NCI-H748 (cell line): ENCODE measurements at regions not wholly inside any gene's neighbourhood (a gene's known extent, or its start where the extent isn't known, plus 50 kb on each side); places are given as distances from the start of the nearest gene placed in this dataset.
"Not testable (repeated sequence)": the region's sequence is repeated elsewhere in the genome, so short reads cannot be mapped to it uniquely, and the experiment has no call there.

Experiments
- DNase-seq: peaks from one replicate; lab custom pipeline; 2025; ENCODE audit not compliant: unreplicated experiment; lab: John Stamatoyannopoulos, UW

GRCh38 chr12:73186272-73186671, 914.1 kb downstream of the TRHDE start:
- DNase-seq, result no peak

- no peak for DNase-seq
These were observed 915.6 kb downstream of the TRHDE start for GRCh38 chr12:73187765-73188164.

GRCh38 chr12:73210548-73211204, 938.5 kb downstream of the TRHDE start:
- no peak for DNase-seq

GRCh38 chr12:73220951-73221350, 948.8 kb downstream of the TRHDE start:
- no peak for DNase-seq

GRCh38 chr12:73221398-73221797, 949.2 kb downstream of the TRHDE start:
- no peak for DNase-seq

GRCh38 chr12:73221836-73222235, 949.7 kb downstream of the TRHDE start:
- no peak for DNase-seq

- no peak for DNase-seq
These were observed 953.3 kb downstream of the TRHDE start for GRCh38 chr12:73225371-73225937.

- DNase-seq, result no peak
These were observed 953.8 kb downstream of the TRHDE start for GRCh38 chr12:73225941-73226340.

- no peak for DNase-seq
These were observed 954.4 kb downstream of the TRHDE start for GRCh38 chr12:73226593-73226992.

- DNase-seq, result not testable (repeated sequence)
These were observed 956.7 kb downstream of the TRHDE start for GRCh38 chr12:73228828-73229227.

- no peak for DNase-seq
These were observed 963.2 kb downstream of the TRHDE start for GRCh38 chr12:73235387-73235786.

GRCh38 chr12:73240110-73240509, 967.9 kb downstream of the TRHDE start:
- DNase-seq, result no peak

- DNase-seq, result no peak
These were observed 990.7 kb downstream of the TRHDE start for GRCh38 chr12:73262788-73263381.

GRCh38 chr12:73266206-73266605, 994.0 kb downstream of the TRHDE start:
- no peak for DNase-seq

GRCh38 chr12:73274976-73275375, 1002.8 kb downstream of the TRHDE start:
- no peak for DNase-seq

- peak; percentile 77 for DNase-seq
These were observed 1005.8 kb downstream of the TRHDE start for GRCh38 chr12:73277971-73278370.

- DNase-seq, result no peak
These were observed 1029.4 kb downstream of the TRHDE start for GRCh38 chr12:73301530-73301929.

- no peak for DNase-seq
These were observed 1035.1 kb downstream of the TRHDE start for GRCh38 chr12:73307260-73307659.

GRCh38 chr12:73308079-73308478, 1035.9 kb downstream of the TRHDE start:
- DNase-seq, result no peak

- DNase-seq, result no peak
These were observed 1036.6 kb downstream of the TRHDE start for GRCh38 chr12:73308747-73309146.

- DNase-seq, result no peak
These were observed 1049.1 kb downstream of the TRHDE start for GRCh38 chr12:73321319-73321718.

GRCh38 chr12:73321776-73322175, 1049.6 kb downstream of the TRHDE start:
- no peak for DNase-seq
